ENCODE measurements at regions not wholly inside any gene's neighbourhood (a gene's known extent, or its start where the extent isn't known, plus 50 kb on each side); places are given as distances from the start of the nearest gene placed in this dataset.

GRCh38 chr5:102681403-102681983 lies 73.6 kb upstream of the PAM start:
- TF ChIP-seq SUZ12 (IDR thresholded peaks at IDR 0.05; ENCODE audit: extremely low read depth, insufficient read depth, insufficient read length) (no peak), YY1 (IDR thresholded peaks at IDR 0.05; ENCODE audit: insufficient read depth, insufficient read length) (no peak)
